Effector memory CD4-positive, alpha-beta T cell (primary cell): ENCODE measurements at regions not wholly inside any gene's neighbourhood (a gene's known extent, or its start where the extent isn't known, plus 50 kb on each side); places are given as distances from the start of the nearest gene placed in this dataset.

Experiments used
- DNase-seq, 3 donors: peaks; one replicate each; pipeline ENCODE4 v3.0.0-alpha.2; 2020
- H3K27ac ChIP-seq: 2 replicates; pipeline ENCODE4 v1.7.0; 2013; ENCODE audit warnings: mild to moderate bottlenecking, low read length, moderate library complexity; ENCODE audit not compliant: insufficient read depth, poor library complexity, severe bottlenecking
- H3K27me3 ChIP-seq: replicated peaks from 2 replicates; pipeline ENCODE4 v1.7.0; 2013; ENCODE audit warnings: mild to moderate bottlenecking, low read length; ENCODE audit not compliant: insufficient read depth, control insufficient read depth, poor library complexity, severe bottlenecking
- H3K36me3 ChIP-seq: 2 replicates; pipeline ENCODE4 v1.7.0; 2013; ENCODE audit warnings: mild to moderate bottlenecking, low read length, moderate library complexity; ENCODE audit not compliant: control insufficient read depth, insufficient read depth
- H3K4me1 ChIP-seq: 2 replicates; pipeline ENCODE4 v1.7.0; 2013; ENCODE audit warnings: low read length, mild to moderate bottlenecking; ENCODE audit not compliant: control insufficient read depth, insufficient read depth, poor library complexity, severe bottlenecking
- H3K4me3 ChIP-seq: 2 replicates; pipeline ENCODE4 v1.7.0; 2013; ENCODE audit warnings: low read length, low read depth, mild to moderate bottlenecking; ENCODE audit not compliant: insufficient read depth, poor library complexity, severe bottlenecking
- H3K9me3 ChIP-seq: 2 replicates; pipeline ENCODE4 v1.7.0; 2013; ENCODE audit warnings: mild to moderate bottlenecking, low read length, moderate library complexity; ENCODE audit not compliant: control insufficient read depth

DNA sequence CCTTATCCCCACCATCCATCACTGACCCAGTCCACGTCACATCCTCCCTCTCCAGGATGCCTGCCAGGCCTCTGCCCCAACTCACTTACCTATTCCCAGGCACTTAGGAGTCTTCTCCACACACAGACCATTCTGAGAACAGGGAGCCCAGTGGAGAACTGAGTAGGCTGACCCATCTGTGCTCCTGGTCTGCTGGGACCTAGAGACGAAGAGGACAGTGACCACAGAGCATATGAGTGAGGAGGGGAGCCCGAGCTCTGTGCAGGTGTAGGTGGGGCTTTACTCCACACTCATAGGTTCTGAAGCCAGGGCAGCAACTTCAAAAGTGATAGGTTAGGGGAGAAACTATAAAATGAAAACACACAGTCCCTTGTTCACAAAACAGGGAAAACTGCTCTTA lies 130.0 kb downstream of the NDUFA10 start:
- no peak overlapping the region for H3K27ac ChIP-seq
- no peak for DNase-seq
- no peaks in the 10 kb centered on the region for H3K4me1 ChIP-seq
- H3K4me3 ChIP-seq: no peak overlapping the region
- no peaks in the 10 kb centered on the region for H3K9me3 ChIP-seq
- no peaks in the 10 kb centered on the region for H3K27me3 ChIP-seq
- no peaks in the 10 kb centered on the region for H3K36me3 ChIP-seq

DNA sequence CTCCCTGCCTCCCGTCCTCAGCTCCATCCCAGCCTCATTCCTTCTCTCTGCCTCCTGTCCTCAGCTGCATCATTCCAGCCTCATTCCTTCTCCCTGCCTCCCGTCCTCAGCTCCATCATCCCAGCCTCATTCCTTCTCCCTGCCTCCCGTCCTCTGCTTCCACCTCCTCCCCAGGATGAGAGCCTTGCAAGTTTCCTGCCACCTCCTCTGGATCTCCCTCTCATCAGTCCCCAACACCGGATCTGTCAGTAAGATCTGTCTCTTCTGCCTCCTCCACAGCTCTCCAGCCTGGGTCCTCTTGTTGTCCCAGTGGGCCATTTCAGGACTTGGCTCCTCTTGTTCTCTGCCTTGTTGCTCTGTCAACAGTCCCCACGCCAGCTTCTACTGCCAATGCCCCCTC lies 130.9 kb downstream of the NDUFA10 start:
- Histone ChIP-seq H3K4me3 (no peak overlapping the region), H3K4me1 (no peaks in the 10 kb centered on the region), H3K27ac (no peak overlapping the region), H3K9me3 (no peaks in the 10 kb centered on the region), H3K27me3 (no peaks in the 10 kb centered on the region), H3K36me3 (no peaks in the 10 kb centered on the region)
- no peak for DNase-seq

DNA sequence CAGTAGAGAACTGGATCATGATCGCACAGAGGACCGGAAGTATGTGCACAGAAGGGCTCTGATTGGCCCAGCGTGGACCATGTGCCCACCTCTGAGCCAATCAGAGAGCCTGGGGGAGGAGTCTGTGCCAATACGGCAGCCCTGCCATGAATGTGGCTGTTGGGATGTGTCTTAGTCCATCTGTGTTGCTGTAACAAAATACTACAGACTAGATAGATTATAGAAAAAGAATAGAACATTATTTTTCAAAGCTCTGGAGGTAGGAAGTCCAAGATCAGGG lies 132.0 kb downstream of the NDUFA10 start:
- H3K27ac ChIP-seq: no peak overlapping the region
- H3K4me1 ChIP-seq: no peaks in the 10 kb centered on the region
- H3K4me3 ChIP-seq: no peak overlapping the region
- no peaks in the 10 kb centered on the region for H3K27me3 ChIP-seq
- H3K9me3 ChIP-seq: no peaks in the 10 kb centered on the region
- no peaks in the 10 kb centered on the region for H3K36me3 ChIP-seq
- no peak for DNase-seq

DNA sequence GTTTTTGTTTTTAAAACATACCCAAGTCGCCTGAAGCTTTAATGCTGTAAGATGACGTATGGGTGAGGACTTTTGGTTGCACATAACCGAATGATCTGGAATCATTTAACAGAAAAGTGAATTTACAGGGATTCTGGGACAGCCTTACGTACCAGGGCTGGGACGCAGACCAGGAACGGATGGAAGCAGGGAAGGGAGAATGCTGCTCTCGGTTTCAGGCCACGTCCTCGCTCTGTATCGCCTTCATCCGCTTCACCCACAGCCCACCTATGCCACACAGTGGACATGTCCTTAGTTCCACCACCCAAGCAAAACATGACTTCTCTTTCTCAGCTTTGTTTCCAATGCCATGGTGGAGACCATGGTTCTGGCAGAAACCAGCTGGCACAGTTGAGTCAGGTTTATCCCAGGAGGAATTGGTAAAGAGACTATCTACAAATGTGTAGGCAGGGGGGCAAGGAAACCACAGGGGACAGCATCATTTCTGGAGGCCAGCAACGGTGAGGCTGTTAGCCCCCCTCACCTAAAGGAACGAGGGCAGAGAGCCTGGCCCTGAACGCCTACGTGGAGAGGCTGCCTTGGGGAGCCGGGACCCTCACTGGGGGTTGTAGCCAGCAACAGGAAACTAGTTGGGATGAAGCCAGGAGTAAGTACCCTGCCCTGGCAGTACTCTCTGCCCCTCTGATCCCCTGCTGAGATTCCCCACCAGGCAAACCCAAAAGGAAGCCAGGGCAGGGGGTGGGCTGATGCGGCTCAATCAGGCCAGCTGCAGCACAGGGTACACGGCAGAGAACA lies 132.5 kb downstream of the NDUFA10 start:
- Histone ChIP-seq H3K36me3 (no peaks in the 10 kb centered on the region), H3K4me3 (no peak overlapping the region), H3K27me3 (no peaks in the 10 kb centered on the region), H3K27ac (no peak overlapping the region), H3K9me3 (no peaks in the 10 kb centered on the region), H3K4me1 (no peaks in the 10 kb centered on the region)
- no peak for DNase-seq

DNA sequence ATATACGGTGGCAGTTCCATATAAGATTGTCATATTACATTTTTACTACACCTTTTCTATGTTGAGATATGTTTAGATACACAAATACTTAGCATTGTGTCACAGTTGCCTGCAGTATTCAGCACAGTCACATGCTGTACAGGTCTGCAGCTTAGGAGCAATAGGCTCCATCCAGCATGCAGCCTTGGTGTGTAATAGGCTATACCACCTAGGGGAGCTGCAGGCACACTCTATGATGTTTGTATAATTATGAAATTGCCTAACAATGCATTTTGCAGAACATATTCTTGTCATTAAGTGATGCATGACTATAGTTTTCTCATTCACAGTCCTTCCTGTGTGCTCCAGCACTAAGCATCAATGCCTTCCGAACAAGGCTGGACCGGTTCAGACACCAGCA lies 133.4 kb downstream of the NDUFA10 start:
- Histone ChIP-seq H3K9me3 (no peaks in the 10 kb centered on the region), H3K36me3 (no peaks in the 10 kb centered on the region), H3K27ac (no peak overlapping the region), H3K4me1 (no peaks in the 10 kb centered on the region), H3K27me3 (no peaks in the 10 kb centered on the region), H3K4me3 (no peak overlapping the region)
- DNase-seq: no peak

DNA sequence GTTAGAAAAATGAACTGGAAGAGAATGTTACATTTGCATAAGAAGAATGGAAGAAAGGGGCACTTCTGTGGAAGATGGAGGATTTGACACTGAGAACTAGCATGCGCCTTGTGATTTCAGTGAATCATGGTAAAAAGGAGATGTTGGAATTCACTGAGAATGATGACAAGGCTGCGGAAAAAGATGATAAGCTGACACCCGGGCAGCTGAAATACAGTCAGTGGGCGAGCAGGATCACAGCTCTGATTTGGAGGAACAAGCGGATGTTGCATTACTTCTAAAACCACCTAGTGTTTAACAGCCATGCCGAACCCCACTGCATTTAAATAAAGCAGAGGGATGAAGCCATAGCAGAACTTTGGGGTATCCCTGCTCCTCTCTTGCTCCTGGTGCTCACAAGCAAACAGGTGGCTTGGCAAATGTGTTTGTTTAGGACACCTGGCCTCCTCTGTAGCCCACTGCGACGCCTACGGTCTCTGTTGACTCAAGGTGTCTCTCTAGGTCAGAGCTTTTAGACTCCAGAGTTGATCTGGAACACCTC lies 134.9 kb downstream of the NDUFA10 start:
- Histone ChIP-seq H3K4me1 (no peaks in the 10 kb centered on the region), H3K27me3 (no peaks in the 10 kb centered on the region), H3K9me3 (no peaks in the 10 kb centered on the region), H3K4me3 (no peak overlapping the region), H3K27ac (no peak overlapping the region), H3K36me3 (no peaks in the 10 kb centered on the region)
- DNase-seq: no peak

DNA sequence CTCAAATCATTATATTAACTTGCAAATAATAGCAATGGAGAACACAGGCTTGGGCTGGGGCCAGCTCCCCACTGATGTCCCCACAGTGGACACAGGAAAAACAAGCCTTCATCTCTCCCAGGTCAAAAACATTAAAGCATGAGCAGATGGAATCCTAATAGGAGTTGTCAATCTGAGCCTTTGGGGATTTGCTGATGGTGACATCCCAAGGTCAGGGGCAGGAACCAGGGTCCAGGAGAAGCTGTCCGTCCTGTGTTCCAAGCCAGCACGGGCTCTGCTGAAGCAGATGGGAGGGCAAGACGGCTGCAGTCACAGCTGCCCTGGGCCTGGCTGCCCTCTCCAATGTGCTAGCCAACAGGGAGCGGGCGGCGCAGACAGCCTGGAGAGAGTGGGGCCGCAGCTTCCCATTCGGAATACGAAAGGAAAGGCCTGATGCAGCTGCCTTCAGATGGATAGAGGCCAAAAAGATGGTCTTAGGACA lies 135.5 kb downstream of the NDUFA10 start:
- Histone ChIP-seq H3K4me3 (no peak overlapping the region), H3K36me3 (no peaks in the 10 kb centered on the region), H3K27ac (no peak overlapping the region), H3K27me3 (no peaks in the 10 kb centered on the region), H3K4me1 (no peaks in the 10 kb centered on the region), H3K9me3 (no peaks in the 10 kb centered on the region)
- DNase-seq: no peak

DNA sequence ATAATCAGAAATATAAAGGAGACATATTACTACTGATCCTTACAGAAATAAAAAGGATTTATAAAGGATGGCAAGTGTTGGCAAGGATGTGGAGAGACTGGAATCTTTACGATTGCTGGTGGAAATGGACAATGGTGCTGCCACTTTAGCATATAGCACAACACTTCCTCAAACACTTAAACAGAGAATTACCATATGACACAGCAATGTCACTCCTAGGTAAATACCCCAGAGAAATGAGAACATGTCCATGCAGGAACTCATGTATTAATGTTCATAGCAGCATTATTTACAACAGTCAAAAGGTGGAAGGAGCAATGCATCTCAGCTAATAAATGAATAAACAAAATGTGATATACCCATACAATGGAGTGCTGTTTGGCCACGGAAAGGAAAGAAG lies 137.5 kb downstream of the NDUFA10 start:
- Histone ChIP-seq H3K9me3 (no peaks in the 10 kb centered on the region), H3K36me3 (no peaks in the 10 kb centered on the region), H3K27me3 (no peaks in the 10 kb centered on the region), H3K4me3 (no peak overlapping the region), H3K27ac (no peak overlapping the region), H3K4me1 (no peaks in the 10 kb centered on the region)
- no peak for DNase-seq

DNA sequence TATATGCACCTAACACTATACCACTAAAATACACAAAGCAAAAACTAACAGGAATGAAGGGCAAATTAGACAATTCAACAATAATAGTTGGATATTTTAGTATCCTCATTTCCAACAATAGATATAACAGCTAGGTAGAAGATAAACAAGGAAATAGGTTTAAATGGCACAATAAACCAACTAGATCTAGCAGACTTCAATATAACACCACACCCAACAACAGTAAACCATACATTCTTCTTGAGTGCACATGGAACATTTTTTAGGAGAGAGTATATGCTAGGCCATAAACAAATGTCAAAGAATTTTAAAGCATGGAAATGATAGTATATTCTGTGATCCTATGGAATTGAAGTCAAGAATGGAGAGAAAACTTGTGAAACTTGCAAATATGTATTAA lies 138.4 kb downstream of the NDUFA10 start:
- H3K9me3 ChIP-seq: no peaks in the 10 kb centered on the region
- no peak for DNase-seq

DNA sequence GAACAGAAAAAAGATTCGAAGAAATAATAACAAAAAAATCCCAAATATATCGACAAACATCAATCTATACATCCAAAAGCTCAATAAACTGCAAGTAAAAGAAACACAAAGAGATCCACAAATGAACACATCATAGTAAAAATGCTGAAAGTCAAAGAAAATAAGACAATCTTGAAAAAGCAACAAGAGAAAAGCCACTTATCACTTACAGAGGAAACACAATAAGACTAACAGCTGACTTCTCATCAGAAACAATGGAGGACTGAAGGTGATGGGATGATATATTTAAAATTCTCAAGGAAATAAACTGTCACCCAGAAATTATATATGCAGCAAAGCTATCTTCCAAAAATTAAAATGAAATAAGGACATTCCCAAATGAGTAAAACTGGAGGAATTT lies 140.3 kb downstream of the NDUFA10 start:
- H3K27me3 ChIP-seq: no peaks in the 10 kb centered on the region
- no peak overlapping the region for H3K4me3 ChIP-seq
- no peak overlapping the region for H3K27ac ChIP-seq
- H3K9me3 ChIP-seq: no peaks in the 10 kb centered on the region
- DNase-seq: no peak
- no peaks in the 10 kb centered on the region for H3K36me3 ChIP-seq
- H3K4me1 ChIP-seq: no peaks in the 10 kb centered on the region

More for the DNA sequence above, 138.4 kb downstream of the NDUFA10 start:
- H3K36me3 ChIP-seq: no peaks in the 10 kb centered on the region
- H3K4me3 ChIP-seq: no peak overlapping the region
- no peak overlapping the region for H3K27ac ChIP-seq
- H3K27me3 ChIP-seq: no peaks in the 10 kb centered on the region
- H3K4me1 ChIP-seq: no peaks in the 10 kb centered on the region
